ENCODE measurements at regions not wholly inside any gene's neighbourhood (a gene's known extent, or its start where the extent isn't known, plus 50 kb on each side); places are given as distances from the start of the nearest gene placed in this dataset.
"Not testable (repeated sequence)": the region's sequence is repeated elsewhere in the genome, so short reads cannot be mapped to it uniquely, and the experiment has no call there.

DNA sequence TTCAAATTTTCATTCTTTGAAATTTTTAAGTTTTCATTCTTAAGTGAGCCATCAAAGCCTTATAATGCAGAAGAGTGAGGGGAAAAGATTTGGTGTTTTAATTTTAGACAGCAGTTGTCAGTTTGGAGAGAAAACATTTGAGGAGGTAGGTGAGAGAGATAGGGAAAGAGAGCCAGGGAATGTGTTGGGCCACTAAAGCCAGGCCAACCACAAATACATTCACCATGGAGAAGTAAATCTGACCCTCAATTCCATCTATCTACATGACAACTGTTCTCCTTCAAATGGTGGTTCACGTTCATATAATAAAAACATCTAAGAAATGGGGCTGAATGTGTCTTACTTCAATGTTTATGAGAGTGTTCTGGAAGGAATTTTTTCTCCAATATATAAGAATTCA lies 553.0 kb upstream of the SYT4 start:
- no peak overlapping the region for H3K27ac ChIP-seq
- ATAC-seq = no peak
- intact Hi-C loops (cut with DNase I; ENCODE audit: low total_unique reads) = no loop called here

DNA sequence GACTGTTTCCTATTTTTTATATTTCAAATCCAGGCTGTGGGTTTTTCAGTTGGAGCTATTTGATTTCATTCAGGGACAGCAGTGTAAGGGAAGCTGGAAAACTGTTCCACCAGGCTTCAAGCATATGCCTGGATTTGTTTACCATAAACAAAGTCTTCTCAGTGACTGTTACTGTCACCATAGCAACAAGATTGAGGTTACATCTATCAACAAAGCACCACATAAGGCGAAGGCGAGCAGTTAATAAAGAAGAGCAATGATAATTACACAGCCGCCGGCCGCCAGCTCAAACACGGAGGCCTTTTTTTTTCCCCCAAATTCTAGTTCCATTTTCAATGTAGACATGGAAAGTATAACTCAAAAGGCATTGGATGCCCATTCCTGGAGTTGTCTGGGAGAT lies 553.7 kb upstream of the SYT4 start:
- Histone ChIP-seq H3K4me3 (no peak overlapping the region), H3K36me3 (no peaks in the 10 kb centered on the region), H3K27ac (no peak overlapping the region), H3K4me1 (peaks cover 5 to 15% of the 10 kb centered on the region in 2 donors), H3K9me3 (no peaks in the 10 kb centered on the region), H3K27me3 (no peaks in the 10 kb centered on the region)
- DNase-seq (no peak), ATAC-seq (no peak)
- TF ChIP-seq, protein P1, sequence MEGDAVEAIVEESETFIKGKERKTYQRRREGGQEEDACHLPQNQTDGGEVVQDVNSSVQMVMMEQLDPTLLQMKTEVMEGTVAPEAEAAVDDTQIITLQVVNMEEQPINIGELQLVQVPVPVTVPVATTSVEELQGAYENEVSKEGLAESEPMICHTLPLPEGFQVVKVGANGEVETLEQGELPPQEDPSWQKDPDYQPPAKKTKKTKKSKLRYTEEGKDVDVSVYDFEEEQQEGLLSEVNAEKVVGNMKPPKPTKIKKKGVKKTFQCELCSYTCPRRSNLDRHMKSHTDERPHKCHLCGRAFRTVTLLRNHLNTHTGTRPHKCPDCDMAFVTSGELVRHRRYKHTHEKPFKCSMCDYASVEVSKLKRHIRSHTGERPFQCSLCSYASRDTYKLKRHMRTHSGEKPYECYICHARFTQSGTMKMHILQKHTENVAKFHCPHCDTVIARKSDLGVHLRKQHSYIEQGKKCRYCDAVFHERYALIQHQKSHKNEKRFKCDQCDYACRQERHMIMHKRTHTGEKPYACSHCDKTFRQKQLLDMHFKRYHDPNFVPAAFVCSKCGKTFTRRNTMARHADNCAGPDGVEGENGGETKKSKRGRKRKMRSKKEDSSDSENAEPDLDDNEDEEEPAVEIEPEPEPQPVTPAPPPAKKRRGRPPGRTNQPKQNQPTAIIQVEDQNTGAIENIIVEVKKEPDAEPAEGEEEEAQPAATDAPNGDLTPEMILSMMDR (IDR thresholded peaks at IDR 0.05 in 4 of 5, conservative IDR thresholded peaks at IDR 0.05 in 1 of 5) = no peak
- no peak for TF ChIP-seq POLR2A (IDR thresholded peaks at IDR 0.05)
- intact Hi-C loops (cut with DNase I; ENCODE audit: low total_unique reads) (no loop called here), in situ Hi-C loops (cut with MboI; ENCODE audit: low sequenced_read_pairs in 4 of 4) (no loop called here)

More for the DNA sequence above, 553.0 kb upstream of the SYT4 start:
- H3K4me3 ChIP-seq = no peak overlapping the region
- no peaks in the 10 kb centered on the region for H3K27me3 ChIP-seq
- TF ChIP-seq, protein P1 (IDR thresholded peaks at IDR 0.05 in 4 of 5, conservative IDR thresholded peaks at IDR 0.05 in 1 of 5) = no peak
- TF ChIP-seq POLR2A (IDR thresholded peaks at IDR 0.05) = no peak
- no peaks in the 10 kb centered on the region for H3K9me3 ChIP-seq
- H3K4me1 ChIP-seq = peaks cover 5 to 15% of the 10 kb centered on the region in 2 donors
- no peaks in the 10 kb centered on the region for H3K36me3 ChIP-seq
- DNase-seq = no peak
- in situ Hi-C loops (cut with MboI; ENCODE audit: low sequenced_read_pairs in 4 of 4) = no loop called here

DNA sequence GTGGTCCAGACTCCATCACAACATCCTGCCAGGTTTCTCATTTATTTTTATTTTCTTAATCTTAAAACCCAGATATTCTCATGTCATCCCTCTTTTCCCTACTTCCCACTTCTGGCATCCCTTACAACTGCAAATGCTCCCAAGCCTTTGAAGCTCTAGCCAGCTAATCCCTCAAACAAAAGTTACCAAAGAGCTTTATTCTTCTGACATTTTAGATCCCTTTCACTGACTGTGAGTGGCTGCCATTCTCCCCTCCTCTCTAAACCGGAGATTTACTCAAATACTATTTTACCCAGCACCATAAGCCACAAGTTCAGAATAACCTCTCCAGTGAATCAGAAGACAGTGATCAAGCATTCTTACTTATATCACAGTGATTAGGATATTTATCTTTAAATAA lies 569.0 kb upstream of the SYT4 start:
- intact Hi-C loops (cut with DNase I; ENCODE audit: low total_unique reads) = no loop called here
- H3K27ac ChIP-seq = peak overlapping the region in 3 of 4 donors; percentile 44 to 67 (median 64)
- ATAC-seq = no peak

DNA sequence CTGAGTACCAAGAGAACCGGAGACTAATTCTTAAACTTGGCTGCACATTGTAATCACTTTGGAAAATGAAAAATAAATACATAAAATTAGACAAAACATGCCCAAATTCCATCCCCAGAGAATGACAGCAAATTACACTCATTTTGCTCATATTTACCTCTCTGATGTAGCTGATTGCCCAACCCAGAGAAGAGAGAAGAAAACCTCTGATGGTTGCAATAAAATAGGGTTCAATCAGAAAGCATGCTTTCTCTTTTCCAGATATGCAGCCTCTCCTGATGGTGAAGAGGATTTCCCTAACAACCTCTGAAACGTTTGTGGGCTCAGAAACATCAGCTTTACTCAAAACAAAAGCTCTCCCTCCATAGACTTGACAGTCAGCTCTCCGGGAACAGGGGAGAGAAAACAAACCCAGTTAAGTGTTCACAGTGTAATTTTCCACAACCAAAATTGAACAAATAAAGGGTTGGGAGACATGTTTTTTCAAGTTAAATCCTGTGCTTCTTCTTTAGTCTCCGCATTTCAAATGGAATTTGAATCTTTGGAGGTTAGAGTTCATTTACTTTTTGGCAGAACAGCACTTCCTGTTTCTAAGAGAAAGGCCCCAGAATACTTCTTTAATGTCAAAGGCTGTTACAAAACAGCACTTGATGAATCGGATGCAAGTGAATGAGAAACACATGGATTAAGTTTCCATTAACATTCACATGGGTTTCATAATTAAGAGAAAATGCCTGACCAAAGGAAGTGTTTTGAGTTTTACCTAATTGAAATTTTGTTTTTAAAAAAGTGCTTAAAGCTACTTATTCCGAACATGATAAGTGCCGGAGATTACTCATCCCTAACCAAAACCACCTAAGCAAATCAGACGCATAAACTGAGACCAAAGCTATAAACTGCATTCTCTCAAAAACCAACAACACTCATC lies 570.1 kb upstream of the SYT4 start:
- Histone ChIP-seq H3K27me3 (no peaks in the 10 kb centered on the region), H3K4me1 (peaks cover 0 to 10% of the 10 kb centered on the region in 2 donors), H3K4me3 (no peak overlapping the region), H3K9me3 (no peaks in the 10 kb centered on the region), H3K36me3 (no peaks in the 10 kb centered on the region), H3K27ac (peak overlapping the region; percentile 26 to 67 (median 54))
- in situ Hi-C loops (cut with MboI; ENCODE audit: low sequenced_read_pairs in 4 of 4) = no loop called here
- intact Hi-C loops (cut with DNase I; ENCODE audit: low total_unique reads) = no loop called here
- TF ChIP-seq, protein P1 (IDR thresholded peaks at IDR 0.05 in 4 of 5, conservative IDR thresholded peaks at IDR 0.05 in 1 of 5) = no peak
- no peak for TF ChIP-seq POLR2A (IDR thresholded peaks at IDR 0.05)
- ATAC-seq = peak in 1 of 2 donors; percentile 60
- no peak for DNase-seq

More for the DNA sequence above, 569.0 kb upstream of the SYT4 start:
- no peak overlapping the region for H3K4me3 ChIP-seq
- no peaks in the 10 kb centered on the region for H3K27me3 ChIP-seq
- in situ Hi-C loops (cut with MboI; ENCODE audit: low sequenced_read_pairs in 4 of 4) = no loop called here
- no peaks in the 10 kb centered on the region for H3K9me3 ChIP-seq
- peaks cover 0 to 10% of the 10 kb centered on the region in 2 donors for H3K4me1 ChIP-seq
- H3K36me3 ChIP-seq = no peaks in the 10 kb centered on the region
- DNase-seq = no peak
- TF ChIP-seq POLR2A (IDR thresholded peaks at IDR 0.05) = no peak
- TF ChIP-seq, protein P1 (IDR thresholded peaks at IDR 0.05 in 4 of 5, conservative IDR thresholded peaks at IDR 0.05 in 1 of 5) = no peak

DNA sequence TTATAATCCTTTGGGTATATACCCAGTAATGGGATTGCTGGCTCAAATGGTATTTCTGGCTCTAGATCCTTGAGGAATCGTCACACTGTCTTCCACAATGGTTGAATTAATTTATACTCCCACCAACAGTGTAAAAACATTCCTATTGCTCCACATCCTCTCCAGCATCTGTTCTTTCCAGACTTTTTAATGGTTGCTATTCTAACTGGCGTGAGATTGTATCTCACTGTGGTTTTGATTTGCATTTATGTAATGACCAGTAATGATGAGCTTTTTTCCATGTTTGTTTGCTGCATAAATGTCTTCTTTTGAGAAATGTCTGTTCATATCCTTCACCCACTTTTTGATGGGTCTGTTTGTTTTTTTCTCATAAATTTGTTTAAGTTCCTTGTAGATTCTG lies 572.5 kb upstream of the SYT4 start:
- intact Hi-C loops (cut with DNase I; ENCODE audit: low total_unique reads); ATAC-seq; in situ Hi-C loops (cut with MboI; ENCODE audit: low sequenced_read_pairs in 4 of 4): not testable (repeated sequence)

More for the DNA sequence above, 572.5 kb upstream of the SYT4 start:
- H3K4me1 ChIP-seq, H3K9me3 ChIP-seq, H3K4me3 ChIP-seq, H3K27me3 ChIP-seq, H3K36me3 ChIP-seq, H3K27ac ChIP-seq, DNase-seq: not testable (repeated sequence)
